HCT116 (cell line): ENCODE measurements at regions not wholly inside any gene's neighbourhood (a gene's known extent, or its start where the extent isn't known, plus 50 kb on each side); places are given as distances from the start of the nearest gene placed in this dataset.

Source experiments
- ATAC-seq: fragments of 200-7000 bp; cut with Tn5 transposase; 2 replicates; pipeline ENCODE4 v1.9.1; 2020; ENCODE audit warnings: mild to moderate bottlenecking, moderate library complexity
- BruUV-seq: library from RNA; stranded (reverse); fragments of 400-500 nt; replicated peaks from 2 replicates; lab custom pipeline; 2021; lab: Mats Ljungman, UMichigan
- CTCF ChIA-PET: fragments of 300-600 bp; sonication (Branson Sonifier 250); formaldehyde crosslinking; loops from one replicate; lab custom pipeline; 2021; ENCODE audit warnings: antibody characterized with exemption; lab: Charles Lee
- POLR2A ChIA-PET: fragments of 300-600, 350-600 bp; sonication (Branson Sonifier 250); formaldehyde crosslinking; loops from one replicate; lab custom pipeline; 2021; ENCODE audit warnings: antibody characterized with exemption; lab: Charles Lee
- RAD21 ChIA-PET, 2 experiments: fragments of 300-600 bp; sonication (Branson Sonifier 250); formaldehyde crosslinking; loops; one replicate each; lab custom pipeline; 2023; ENCODE audit warnings: low total read pairs in 2 of 2; ENCODE audit not compliant: uncharacterized antibody in 2 of 2, unreplicated experiment in 2 of 2, low non-redundant PET in 1 of 2; lab: Charles Lee
- DNase-seq: peaks from one replicate; pipeline ENCODE4 v3.0.0-alpha.2; 2010; ENCODE audit warnings: low read depth, low spot score
- H2AFZ ChIP-seq: fragments of 200-600 bp; shearing (Covaris generic), sonication (generic); 2 replicates; pipeline ENCODE4 v1.6.1; 2017; ENCODE audit warnings: low read depth, mixed run types, mixed read lengths, antibody characterized with exemption, low read length; ENCODE audit not compliant: poor library complexity, severe bottlenecking
- H3K27ac ChIP-seq: 2 replicates; pipeline ENCODE4 v1.5.1; 2012; ENCODE audit warnings: low read depth, low read length
- H3K27me3 ChIP-seq: fragments of 200-600 bp; sonication (generic); 2 replicates; pipeline ENCODE4 v1.6.1; 2016; ENCODE audit warnings: mixed run types, low read length, mixed read lengths; ENCODE audit not compliant: insufficient read depth
- H3K36me3 ChIP-seq, 2 experiments: fragments of 200-500 bp in 1 of 2; fragments of 200-600 bp in 1 of 2; sonication (Bioruptor generic) in 1 of 2; sonication (generic) in 1 of 2; 2 replicates each; pipeline versions ENCODE4 v1.5.1 to v1.6.1; 2014 to 2016; ENCODE audit warnings: low read length in 2 of 2, inconsistent platforms in 1 of 2, mixed read lengths in 1 of 2, mixed run types in 1 of 2; ENCODE audit not compliant: insufficient read depth in 2 of 2, control insufficient read depth in 1 of 2
- H3K4me1 ChIP-seq, 2 experiments: fragments of 200-600 bp in 1 of 2; sonication (generic) in 1 of 2; 2 replicates each; pipeline versions ENCODE4 v1.5.1 to v1.6.1; 2012 to 2017; ENCODE audit warnings: low read length in 2 of 2, inconsistent platforms in 1 of 2, mild to moderate bottlenecking in 1 of 2, mixed read lengths in 1 of 2, mixed run types in 1 of 2, moderate library complexity in 1 of 2; ENCODE audit not compliant: insufficient read depth in 2 of 2, control insufficient read depth in 1 of 2
- H3K4me2 ChIP-seq: fragments of 200-600 bp; sonication (generic); 2 replicates; pipeline ENCODE4 v1.6.1; 2017; ENCODE audit warnings: mixed run types, low read length, mixed read lengths
- H3K4me3 ChIP-seq, 2 experiments: fragments of 200-600 bp in 1 of 2; sonication (generic) in 1 of 2; replicated peaks in 1 of 2; 2 replicates each; pipeline ENCODE4 v1.5.1; 2011 to 2016; ENCODE audit warnings: low read length in 2 of 2, control low read depth in 1 of 2, low read depth in 1 of 2, mild to moderate bottlenecking in 1 of 2, mixed read lengths in 1 of 2, mixed run types in 1 of 2
- H3K79me2 ChIP-seq: fragments of 200-600 bp; sonication (generic); 2 replicates; pipeline ENCODE4 v1.6.1; 2017; ENCODE audit warnings: mild to moderate bottlenecking, mixed run types, low read length, moderate library complexity, mixed read lengths; ENCODE audit not compliant: insufficient read depth
- H3K9ac ChIP-seq: fragments of 200-600 bp; sonication (generic); 2 replicates; pipeline ENCODE4 v1.6.1; 2016; ENCODE audit warnings: low read length, mixed read lengths
- H3K9me2 ChIP-seq: fragments of 200-600 bp; sonication (generic), shearing (Covaris generic); 2 replicates; pipeline ENCODE4 v1.6.1; 2017; ENCODE audit warnings: mixed run types, mild to moderate bottlenecking, moderate library complexity; ENCODE audit not compliant: insufficient read depth
- H3K9me3 ChIP-seq, 2 experiments: fragments of 200-500 bp in 1 of 2; fragments of 200-600 bp in 1 of 2; sonication (Bioruptor generic) in 1 of 2; sonication (generic) in 1 of 2; 2 replicates each; pipeline ENCODE4 v1.6.1; 2014 to 2017; ENCODE audit warnings: low read length in 2 of 2, mixed read lengths in 2 of 2, inconsistent platforms in 1 of 2, low read depth in 1 of 2, mild to moderate bottlenecking in 1 of 2, mixed run types in 1 of 2, moderate library complexity in 1 of 2; ENCODE audit not compliant: control insufficient read depth in 1 of 2, insufficient read depth in 1 of 2
- H4K20me1 ChIP-seq: fragments of 200-600 bp; sonication (generic), shearing (Covaris generic); 2 replicates; pipeline ENCODE4 v1.6.1; 2017; ENCODE audit warnings: mixed run types, mild to moderate bottlenecking, moderate library complexity; ENCODE audit not compliant: insufficient read depth
- CBX3 ChIP-seq: IDR thresholded peaks from 2 replicates; pipeline ENCODE4 v1.6.1; 2012; ENCODE audit warnings: low read depth
- CEBPB ChIP-seq: IDR thresholded peaks from 2 replicates; pipeline ENCODE4 v1.6.1; 2012; ENCODE audit warnings: low read depth
- CTCF ChIP-seq, 3 experiments: fragments of 200-600 bp in 1 of 3; sonication (generic) in 1 of 3; IDR thresholded peaks in 2 of 3; conservative IDR thresholded peaks in 1 of 3; 2 replicates each; pipeline ENCODE4 v1.5.1; 2012 to 2017; ENCODE audit warnings: low read depth in 2 of 3, low read length in 2 of 3, antibody characterized with exemption in 1 of 3, borderline replicate concordance in 1 of 3, control low read depth in 1 of 3, mild to moderate bottlenecking in 1 of 3, mixed read lengths in 1 of 3, mixed run types in 1 of 3, moderate library complexity in 1 of 3; ENCODE audit not compliant: insufficient read depth in 1 of 3
- EGR1 ChIP-seq: IDR thresholded peaks from 2 replicates; pipeline ENCODE4 v1.6.1; 2012; ENCODE audit warnings: low read depth
- ELF1 ChIP-seq: IDR thresholded peaks from 2 replicates; pipeline ENCODE4 v1.6.1; 2012; ENCODE audit warnings: low read depth, borderline replicate concordance
- EZH2 ChIP-seq: fragments of 200-600 bp; sonication (generic); IDR thresholded peaks from 2 replicates; pipeline ENCODE4 v1.6.1; 2017; ENCODE audit warnings: antibody characterized with exemption, mixed run types
- FOSL1 ChIP-seq: IDR thresholded peaks from 2 replicates; pipeline ENCODE4 v1.6.1; 2012; ENCODE audit warnings: low read depth
- POLR2AphosphoS5 ChIP-seq: IDR thresholded peaks from 2 replicates; pipeline ENCODE4 v1.6.1; 2011; ENCODE audit warnings: mild to moderate bottlenecking, low read depth, low read length, moderate library complexity
- SIN3A ChIP-seq: IDR thresholded peaks from 2 replicates; pipeline ENCODE4 v1.6.1; 2012; ENCODE audit warnings: low read depth
- SP1 ChIP-seq: IDR thresholded peaks from 2 replicates; pipeline ENCODE4 v1.6.1; 2012; ENCODE audit warnings: low read depth
- SRF ChIP-seq: IDR thresholded peaks from 2 replicates; pipeline ENCODE4 v1.6.1; 2012; ENCODE audit warnings: low read depth
- TCF7L2 ChIP-seq: IDR thresholded peaks from 2 replicates; pipeline ENCODE4 v1.7.0; 2011; ENCODE audit warnings: borderline replicate concordance, inconsistent platforms; ENCODE audit not compliant: insufficient read depth, insufficient read length; ENCODE audit errors: extremely low read depth
- ZFX ChIP-seq: fragments of 450-650 bp; IDR thresholded peaks from 2 replicates; pipeline ENCODE4 v1.6.1; 2017
- intact Hi-C: fragments of 100-400 bp; cut with micrococcal nuclease; formaldehyde crosslinking; loops from 2 replicates; pipeline ENCODE4 v1.10.0; 2022
- TF ChIP-seq, protein P1 (sequence below): IDR thresholded peaks from 2 replicates; pipeline ENCODE4 v1.6.1; 2012
- TF ChIP-seq, protein P2 (sequence below): IDR thresholded peaks from 2 replicates; pipeline ENCODE4 v1.6.1; 2012; ENCODE audit warnings: low read depth

- Histone ChIP-seq H2AFZ (no peak overlapping the region), H4K20me1 (no peaks in the 10 kb centered on the region), H3K9me3 (no peaks in the 10 kb centered on the region), H3K4me1 (no peaks in the 10 kb centered on the region), H3K4me2 (no peak overlapping the region), H3K79me2 (no peaks in the 10 kb centered on the region), H3K9ac (no peak overlapping the region), H3K9me2 (no peaks in the 10 kb centered on the region), H3K27me3 (no peaks in the 10 kb centered on the region), H3K4me3 (no peak overlapping the region), H3K27ac (no peak overlapping the region), H3K36me3 (no peaks in the 10 kb centered on the region)
- TF ChIP-seq ZFX (no peak), CBX3 (no peak), EZH2 (no peak), TCF7L2 (no peak), POLR2AphosphoS5 (no peak), SIN3A (no peak), ELF1 (no peak), EGR1 (no peak), FOSL1 (no peak), CEBPB (no peak), SP1 (no peak), SRF (no peak), CTCF (IDR thresholded peaks at IDR 0.05 in 2 of 3, conservative IDR thresholded peaks at IDR 0.05 in 1 of 3; ENCODE audit: borderline replicate concordance in 1 of 3, insufficient read depth in 1 of 3, low read depth in 2 of 3, low read length in 2 of 3) (no peak)
- TF ChIP-seq, protein P1, sequence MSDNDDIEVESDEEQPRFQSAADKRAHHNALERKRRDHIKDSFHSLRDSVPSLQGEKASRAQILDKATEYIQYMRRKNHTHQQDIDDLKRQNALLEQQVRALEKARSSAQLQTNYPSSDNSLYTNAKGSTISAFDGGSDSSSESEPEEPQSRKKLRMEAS = no peak
- TF ChIP-seq, protein P2, sequence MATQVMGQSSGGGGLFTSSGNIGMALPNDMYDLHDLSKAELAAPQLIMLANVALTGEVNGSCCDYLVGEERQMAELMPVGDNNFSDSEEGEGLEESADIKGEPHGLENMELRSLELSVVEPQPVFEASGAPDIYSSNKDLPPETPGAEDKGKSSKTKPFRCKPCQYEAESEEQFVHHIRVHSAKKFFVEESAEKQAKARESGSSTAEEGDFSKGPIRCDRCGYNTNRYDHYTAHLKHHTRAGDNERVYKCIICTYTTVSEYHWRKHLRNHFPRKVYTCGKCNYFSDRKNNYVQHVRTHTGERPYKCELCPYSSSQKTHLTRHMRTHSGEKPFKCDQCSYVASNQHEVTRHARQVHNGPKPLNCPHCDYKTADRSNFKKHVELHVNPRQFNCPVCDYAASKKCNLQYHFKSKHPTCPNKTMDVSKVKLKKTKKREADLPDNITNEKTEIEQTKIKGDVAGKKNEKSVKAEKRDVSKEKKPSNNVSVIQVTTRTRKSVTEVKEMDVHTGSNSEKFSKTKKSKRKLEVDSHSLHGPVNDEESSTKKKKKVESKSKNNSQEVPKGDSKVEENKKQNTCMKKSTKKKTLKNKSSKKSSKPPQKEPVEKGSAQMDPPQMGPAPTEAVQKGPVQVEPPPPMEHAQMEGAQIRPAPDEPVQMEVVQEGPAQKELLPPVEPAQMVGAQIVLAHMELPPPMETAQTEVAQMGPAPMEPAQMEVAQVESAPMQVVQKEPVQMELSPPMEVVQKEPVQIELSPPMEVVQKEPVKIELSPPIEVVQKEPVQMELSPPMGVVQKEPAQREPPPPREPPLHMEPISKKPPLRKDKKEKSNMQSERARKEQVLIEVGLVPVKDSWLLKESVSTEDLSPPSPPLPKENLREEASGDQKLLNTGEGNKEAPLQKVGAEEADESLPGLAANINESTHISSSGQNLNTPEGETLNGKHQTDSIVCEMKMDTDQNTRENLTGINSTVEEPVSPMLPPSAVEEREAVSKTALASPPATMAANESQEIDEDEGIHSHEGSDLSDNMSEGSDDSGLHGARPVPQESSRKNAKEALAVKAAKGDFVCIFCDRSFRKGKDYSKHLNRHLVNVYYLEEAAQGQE = no peak
- no peak for DNase-seq
- ChIA-PET POLR2A (no interaction called here), RAD21 (no interaction called here), CTCF (no interaction called here)
- no TSS peak for BruUV-seq
- no peak for ATAC-seq
- intact Hi-C loops = no loop called here
Observed at GRCh38 chr5:145228564-145228963, 606.6 kb downstream of the PRELID2 start.
